Neural progenitor cell (in vitro differentiated cells): ENCODE measurements at regions not wholly inside any gene's neighbourhood (a gene's known extent, or its start where the extent isn't known, plus 50 kb on each side); places are given as distances from the start of the nearest gene placed in this dataset.
"Not testable (repeated sequence)": the region's sequence is repeated elsewhere in the genome, so short reads cannot be mapped to it uniquely, and the experiment has no call there.

ENCODE experiments used
- EZH2 ChIP-seq: fragments of 200-600 bp; sonication (generic); IDR thresholded peaks from 2 replicates; pipeline ENCODE4 v1.6.1; 2017; ENCODE audit warnings: antibody characterized with exemption, mild to moderate bottlenecking, moderate library complexity
- EZH2phosphoT487 ChIP-seq: fragments of 200-600 bp; sonication (generic); IDR thresholded peaks from 2 replicates; pipeline ENCODE4 v1.6.1; 2017; ENCODE audit warnings: antibody characterized with exemption
- TF ChIP-seq, protein P1 (sequence below): fragments of 200-600 bp; sonication (generic); IDR thresholded peaks from 2 replicates; pipeline ENCODE4 v1.5.1; 2017; ENCODE audit warnings: antibody characterized with exemption, mild to moderate bottlenecking

DNA sequence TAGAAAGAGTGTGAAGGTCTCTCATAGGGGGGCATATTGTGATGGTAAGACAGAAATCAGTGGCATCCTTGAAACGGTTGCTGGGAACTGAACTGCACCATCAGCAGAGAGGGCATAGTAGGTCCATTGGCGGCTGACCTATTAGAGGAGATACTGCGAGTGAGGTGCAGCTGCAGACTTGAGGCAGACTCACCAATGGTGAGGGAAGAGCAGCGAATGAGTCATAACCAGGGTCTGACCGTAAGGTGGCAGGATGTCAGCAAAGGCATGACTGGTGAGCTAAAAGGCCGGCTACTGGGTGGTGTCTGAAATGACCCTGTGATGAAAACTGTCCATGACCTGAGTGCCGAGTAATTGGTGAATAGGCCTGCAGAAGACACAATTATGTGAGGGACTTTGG lies 81.3 kb downstream of the TBC1D26 start:
- TF ChIP-seq, protein P1, sequence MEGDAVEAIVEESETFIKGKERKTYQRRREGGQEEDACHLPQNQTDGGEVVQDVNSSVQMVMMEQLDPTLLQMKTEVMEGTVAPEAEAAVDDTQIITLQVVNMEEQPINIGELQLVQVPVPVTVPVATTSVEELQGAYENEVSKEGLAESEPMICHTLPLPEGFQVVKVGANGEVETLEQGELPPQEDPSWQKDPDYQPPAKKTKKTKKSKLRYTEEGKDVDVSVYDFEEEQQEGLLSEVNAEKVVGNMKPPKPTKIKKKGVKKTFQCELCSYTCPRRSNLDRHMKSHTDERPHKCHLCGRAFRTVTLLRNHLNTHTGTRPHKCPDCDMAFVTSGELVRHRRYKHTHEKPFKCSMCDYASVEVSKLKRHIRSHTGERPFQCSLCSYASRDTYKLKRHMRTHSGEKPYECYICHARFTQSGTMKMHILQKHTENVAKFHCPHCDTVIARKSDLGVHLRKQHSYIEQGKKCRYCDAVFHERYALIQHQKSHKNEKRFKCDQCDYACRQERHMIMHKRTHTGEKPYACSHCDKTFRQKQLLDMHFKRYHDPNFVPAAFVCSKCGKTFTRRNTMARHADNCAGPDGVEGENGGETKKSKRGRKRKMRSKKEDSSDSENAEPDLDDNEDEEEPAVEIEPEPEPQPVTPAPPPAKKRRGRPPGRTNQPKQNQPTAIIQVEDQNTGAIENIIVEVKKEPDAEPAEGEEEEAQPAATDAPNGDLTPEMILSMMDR: not testable (repeated sequence)
- TF ChIP-seq EZH2phosphoT487, EZH2: not testable (repeated sequence)
